BLaER1 (cell line): ENCODE measurements at regions not wholly inside any gene's neighbourhood (a gene's known extent, or its start where the extent isn't known, plus 50 kb on each side); places are given as distances from the start of the nearest gene placed in this dataset.
"Not testable (repeated sequence)": the region's sequence is repeated elsewhere in the genome, so short reads cannot be mapped to it uniquely, and the experiment has no call there.

Experiments used
- H3K27ac ChIP-seq: shearing (Covaris generic); formaldehyde crosslinking; 2 replicates; pipeline ENCODE4 v1.8.1; 2022
- H3K27me3 ChIP-seq: shearing (Covaris generic); formaldehyde crosslinking; 2 replicates; pipeline ENCODE4 v1.8.1; 2022
- H3K36me3 ChIP-seq: shearing (Covaris generic); formaldehyde crosslinking; 2 replicates; pipeline ENCODE4 v1.8.1; 2022
- H3K4me1 ChIP-seq: shearing (Covaris generic); formaldehyde crosslinking; 2 replicates; pipeline ENCODE4 v1.8.1; 2022
- H3K4me2 ChIP-seq: shearing (Covaris generic); formaldehyde crosslinking; 2 replicates; pipeline ENCODE4 v1.8.1; 2022
- H3K4me3 ChIP-seq: shearing (Covaris generic); formaldehyde crosslinking; 2 replicates; pipeline ENCODE4 v1.8.1; 2022
- H3K9ac ChIP-seq: shearing (Covaris generic); formaldehyde crosslinking; 2 replicates; pipeline ENCODE4 v1.8.1; 2022
- H3K9me3 ChIP-seq: shearing (Covaris generic); formaldehyde crosslinking; 2 replicates; pipeline ENCODE4 v1.8.1; 2022
- H4K20me1 ChIP-seq: shearing (Covaris generic); formaldehyde crosslinking; 2 replicates; pipeline ENCODE4 v1.8.1; 2022
- Cebpa-rat ChIP-seq: shearing (Covaris generic); IDR thresholded peaks from 2 replicates; pipeline ENCODE4 v1.8.1; 2022

DNA sequence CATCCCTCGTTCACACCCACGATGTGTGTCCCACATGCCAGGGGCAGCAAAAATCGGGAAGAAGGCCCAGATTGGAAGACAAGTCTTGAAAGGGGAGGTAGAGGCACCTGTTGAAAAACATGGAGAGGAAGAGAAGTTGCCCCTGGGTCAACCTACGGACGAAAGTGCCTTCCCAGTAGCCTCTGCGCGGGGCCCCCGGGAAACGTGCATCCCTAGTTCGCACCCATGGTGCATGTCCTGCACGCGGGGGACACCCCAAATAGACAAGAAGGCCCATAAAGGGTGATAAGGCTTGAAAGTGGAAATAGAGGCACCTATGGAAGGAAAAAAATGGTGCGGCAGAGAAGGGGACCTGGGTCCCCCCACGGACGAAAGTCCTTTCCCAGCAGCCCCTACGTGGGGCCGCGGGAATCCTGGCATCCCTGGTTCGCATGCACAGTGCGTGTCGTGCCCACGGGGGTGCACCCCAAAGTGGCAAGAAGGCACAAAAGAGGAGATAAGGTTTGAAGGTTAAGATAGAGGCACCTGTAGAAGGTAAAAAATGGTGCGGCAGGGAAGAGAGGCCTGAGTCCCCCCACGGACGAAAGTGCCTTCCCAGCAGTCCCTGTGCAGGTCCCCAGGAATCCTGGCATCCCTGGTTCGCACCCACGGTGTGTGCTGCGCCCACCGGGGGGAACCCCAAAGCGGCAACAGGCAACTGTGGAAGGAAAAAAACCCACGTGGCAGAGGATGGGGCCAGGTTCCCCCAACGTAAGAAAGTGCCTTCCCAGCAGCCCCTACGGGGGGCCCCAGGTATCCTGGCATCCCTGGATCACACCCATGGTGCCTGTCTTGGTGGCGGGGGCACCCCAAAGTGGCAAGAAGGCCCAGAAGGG is 278.3 kb downstream of the ALG10 start:
- H3K27me3 ChIP-seq = no peaks in the 10 kb centered on the region
- no peaks in the 10 kb centered on the region for H3K36me3 ChIP-seq
- no peak overlapping the region for H3K27ac ChIP-seq
- H4K20me1 ChIP-seq = no peaks in the 10 kb centered on the region
- H3K9me3 ChIP-seq = peaks cover 100% of the 10 kb centered on the region
- no peak overlapping the region for H3K9ac ChIP-seq
- no peak for TF ChIP-seq Cebpa-rat
- H3K4me3 ChIP-seq = no peak overlapping the region
- H3K4me2 ChIP-seq = no peak overlapping the region
- no peaks in the 10 kb centered on the region for H3K4me1 ChIP-seq

DNA sequence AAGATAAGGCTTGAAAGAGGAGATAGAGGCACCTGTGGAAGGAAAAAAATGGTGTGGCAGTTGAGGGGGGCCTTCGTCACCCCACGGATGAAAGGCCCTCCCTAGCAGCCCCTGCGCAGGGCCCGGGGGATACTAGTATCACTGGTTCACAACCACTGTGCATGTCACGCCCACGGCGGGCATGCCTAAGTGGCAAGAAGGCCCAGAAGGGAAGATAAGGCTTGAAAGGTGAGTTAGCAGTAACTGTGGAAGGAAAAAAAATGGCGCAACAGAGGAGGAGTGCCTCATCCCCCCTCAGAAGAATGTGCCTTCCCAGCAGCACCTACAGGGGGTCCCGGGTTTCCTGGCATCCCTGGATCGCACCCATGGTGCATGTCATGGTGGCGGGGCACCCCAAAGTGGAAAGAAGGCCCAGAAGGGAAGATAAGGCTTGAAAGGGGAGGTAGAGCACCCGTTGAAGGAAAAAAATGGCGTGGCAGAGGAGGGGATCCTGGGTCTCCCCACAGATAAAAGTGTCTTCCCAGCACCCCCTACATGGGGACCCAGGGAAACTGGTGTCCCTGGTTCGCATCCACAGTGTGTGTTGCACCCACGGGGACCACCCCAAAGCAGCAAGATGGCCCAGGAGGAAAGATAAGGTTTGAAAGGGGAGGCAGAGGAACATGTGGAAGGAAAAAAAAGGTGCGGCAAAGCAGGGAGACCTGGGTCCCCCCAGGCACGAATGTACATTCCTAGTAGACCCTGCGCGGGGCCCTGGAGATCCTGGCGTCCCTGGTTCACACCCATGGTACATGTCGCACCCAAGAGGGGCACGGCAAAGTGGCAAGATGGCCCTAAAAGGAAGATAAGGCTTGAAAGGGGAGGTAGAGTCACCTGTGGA is 279.2 kb downstream of the ALG10 start:
- no peak overlapping the region for H3K27ac ChIP-seq
- H3K4me3 ChIP-seq = no peak overlapping the region
- H3K9ac ChIP-seq = no peak overlapping the region
- H4K20me1 ChIP-seq = no peaks in the 10 kb centered on the region
- H3K4me1 ChIP-seq = no peaks in the 10 kb centered on the region
- H3K36me3 ChIP-seq = no peaks in the 10 kb centered on the region
- no peak for TF ChIP-seq Cebpa-rat
- H3K9me3 ChIP-seq = peaks cover 100% of the 10 kb centered on the region
- H3K4me2 ChIP-seq = no peak overlapping the region
- H3K27me3 ChIP-seq = no peaks in the 10 kb centered on the region

DNA sequence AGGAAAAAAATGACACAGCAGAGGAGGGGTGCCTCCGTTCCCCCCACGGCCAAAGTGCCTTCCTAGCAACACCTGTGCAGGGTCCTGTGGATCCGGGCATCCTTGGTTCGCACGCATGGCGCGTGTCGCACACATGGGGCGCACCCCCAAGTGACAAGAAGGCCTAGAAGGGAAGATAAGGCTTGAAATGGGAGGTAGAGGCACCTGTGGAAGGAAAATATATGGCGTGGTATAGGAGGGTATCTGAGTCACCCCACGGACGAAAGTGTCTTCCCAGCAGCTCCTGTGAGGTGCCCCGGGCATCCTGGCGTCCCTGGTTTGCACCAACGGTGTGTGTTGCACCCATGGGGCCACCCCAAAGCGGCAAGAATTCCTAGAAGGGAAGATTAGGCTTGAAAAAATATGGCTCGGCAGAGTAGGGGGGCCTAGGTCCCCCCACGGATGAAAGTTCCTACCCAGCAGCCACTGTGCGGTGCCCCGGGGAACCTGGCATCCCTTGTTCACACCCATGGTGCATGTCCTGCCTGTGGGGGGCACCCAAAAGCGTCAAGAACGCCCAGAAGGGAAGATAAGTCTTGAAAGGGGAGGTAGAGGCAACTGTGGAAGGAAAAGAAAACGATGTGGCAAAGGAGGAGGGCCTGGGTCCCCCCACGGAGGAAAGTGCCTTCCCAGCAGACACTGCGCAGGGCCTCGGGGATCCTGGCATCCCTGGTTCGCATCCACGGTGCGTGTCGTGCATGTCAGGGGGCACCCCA is 280.0 kb downstream of the ALG10 start:
- peaks cover 100% of the 10 kb centered on the region for H3K9me3 ChIP-seq
- H3K27me3 ChIP-seq = no peaks in the 10 kb centered on the region
- H3K36me3 ChIP-seq = no peaks in the 10 kb centered on the region
- no peak overlapping the region for H3K9ac ChIP-seq
- no peaks in the 10 kb centered on the region for H3K4me1 ChIP-seq
- no peaks in the 10 kb centered on the region for H4K20me1 ChIP-seq
- H3K4me3 ChIP-seq = no peak overlapping the region
- H3K4me2 ChIP-seq = no peak overlapping the region
- no peak for TF ChIP-seq Cebpa-rat
- H3K27ac ChIP-seq = no peak overlapping the region

- H4K20me1 ChIP-seq = no peaks in the 10 kb centered on the region
- H3K27me3 ChIP-seq = no peaks in the 10 kb centered on the region
- no peaks in the 10 kb centered on the region for H3K4me1 ChIP-seq
- TF ChIP-seq Cebpa-rat = no peak
- H3K9me3 ChIP-seq = peaks cover 100% of the 10 kb centered on the region
- no peaks in the 10 kb centered on the region for H3K36me3 ChIP-seq
- no peak overlapping the region for H3K4me2 ChIP-seq
- H3K9ac ChIP-seq = no peak overlapping the region
- H3K27ac ChIP-seq = no peak overlapping the region
- H3K4me3 ChIP-seq = no peak overlapping the region
Observed at GRCh38 chr12:34303091-34303870, 281.0 kb downstream of the ALG10 start.

DNA sequence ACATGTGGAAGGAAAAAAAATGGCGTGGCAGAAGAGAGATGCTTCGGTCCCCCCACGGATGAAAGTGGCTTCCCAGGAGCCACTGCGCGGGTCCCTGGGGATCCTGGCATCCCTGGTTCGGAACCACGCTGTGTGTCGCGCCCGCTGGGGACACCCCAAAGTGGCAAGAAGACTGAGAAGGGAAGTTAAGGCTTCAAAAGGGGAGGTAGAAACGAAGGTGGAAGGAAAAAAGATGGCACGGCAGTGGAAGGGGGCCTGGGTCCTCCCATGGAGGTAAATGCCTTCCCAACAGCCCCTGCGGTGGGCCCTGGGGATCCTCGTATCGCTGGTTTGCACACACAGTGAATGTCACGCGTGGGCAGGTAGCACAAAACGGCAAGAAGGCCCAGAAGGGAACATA is 281.7 kb downstream of the ALG10 start:
- peaks cover 100% of the 10 kb centered on the region for H3K9me3 ChIP-seq
- no peaks in the 10 kb centered on the region for H4K20me1 ChIP-seq
- H3K4me1 ChIP-seq = no peaks in the 10 kb centered on the region
- no peak overlapping the region for H3K9ac ChIP-seq
- H3K4me2 ChIP-seq = no peak overlapping the region
- H3K27me3 ChIP-seq = no peaks in the 10 kb centered on the region
- H3K36me3 ChIP-seq = no peaks in the 10 kb centered on the region
- TF ChIP-seq Cebpa-rat = no peak
- H3K4me3 ChIP-seq = no peak overlapping the region
- no peak overlapping the region for H3K27ac ChIP-seq

GRCh38 chr12:34304546-34304945 is 282.2 kb downstream of the ALG10 start:
- Histone ChIP-seq H4K20me1 (no peaks in the 10 kb centered on the region), H3K36me3 (no peaks in the 10 kb centered on the region), H3K27me3 (no peaks in the 10 kb centered on the region), H3K9me3 (peaks cover 100% of the 10 kb centered on the region), H3K9ac (no peak overlapping the region), H3K4me2 (no peak overlapping the region), H3K4me1 (no peaks in the 10 kb centered on the region), H3K27ac (no peak overlapping the region), H3K4me3 (no peak overlapping the region)
- no peak for TF ChIP-seq Cebpa-rat

DNA sequence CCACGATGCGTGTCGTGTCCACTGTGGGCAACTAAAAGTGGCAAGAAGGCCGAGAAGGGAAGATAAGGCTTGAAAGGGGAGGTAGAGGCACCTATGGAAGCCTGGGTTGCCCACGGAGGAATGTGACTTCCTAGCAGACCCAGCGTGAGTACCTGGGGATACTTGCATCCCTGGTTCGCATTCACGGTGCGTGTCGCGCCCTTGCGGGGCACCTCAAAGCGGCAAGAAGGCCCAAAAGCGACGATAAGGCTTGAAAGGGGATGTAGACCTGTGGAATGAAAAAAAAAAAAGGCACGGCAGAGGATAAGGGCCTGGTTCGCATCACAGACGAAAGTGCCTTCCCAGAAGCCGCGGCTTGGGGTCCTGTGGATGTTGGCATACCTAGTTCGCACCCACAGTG is 282.9 kb downstream of the ALG10 start:
- Histone ChIP-seq H3K27ac (no peak overlapping the region), H3K9ac (no peak overlapping the region), H4K20me1 (no peaks in the 10 kb centered on the region), H3K36me3 (no peaks in the 10 kb centered on the region), H3K4me3 (no peak overlapping the region), H3K4me2 (no peak overlapping the region), H3K4me1 (no peaks in the 10 kb centered on the region), H3K27me3 (no peaks in the 10 kb centered on the region), H3K9me3 (peaks cover 98% of the 10 kb centered on the region)
- TF ChIP-seq Cebpa-rat = no peak

- H3K9ac ChIP-seq = no peak overlapping the region
- no peak for TF ChIP-seq Cebpa-rat
- H3K27ac ChIP-seq = no peak overlapping the region
- H3K27me3 ChIP-seq = no peaks in the 10 kb centered on the region
- peaks cover 91% of the 10 kb centered on the region for H3K9me3 ChIP-seq
- H3K36me3 ChIP-seq = no peaks in the 10 kb centered on the region
- no peak overlapping the region for H3K4me3 ChIP-seq
- no peaks in the 10 kb centered on the region for H3K4me1 ChIP-seq
- no peaks in the 10 kb centered on the region for H4K20me1 ChIP-seq
- H3K4me2 ChIP-seq = no peak overlapping the region
Observed at GRCh38 chr12:34306133-34306830, 284.0 kb downstream of the ALG10 start.

GRCh38 chr12:34309806-34310804 is 287.8 kb downstream of the ALG10 start:
- peaks cover 91% of the 10 kb centered on the region for H3K9me3 ChIP-seq
- H3K9ac ChIP-seq, H3K4me1 ChIP-seq, H4K20me1 ChIP-seq, H3K27ac ChIP-seq, H3K4me2 ChIP-seq, H3K36me3 ChIP-seq, H3K27me3 ChIP-seq, H3K4me3 ChIP-seq: not testable (repeated sequence)
